Astrocyte (in vitro differentiated cells and primary cell): ENCODE measurements at regions not wholly inside any gene's neighbourhood (a gene's known extent, or its start where the extent isn't known, plus 50 kb on each side); places are given as distances from the start of the nearest gene placed in this dataset.

Experiments used
- EZH2 ChIP-seq: IDR thresholded peaks from 2 replicates; pipeline ENCODE4 v1.6.1; 2012; ENCODE audit warnings: mild to moderate bottlenecking, low read length, inconsistent platforms; ENCODE audit not compliant: insufficient read depth
- TF ChIP-seq, protein P1 (sequence below): IDR thresholded peaks from 2 replicates; pipeline ENCODE4 v1.5.1; 2011; ENCODE audit warnings: low read depth, mild to moderate bottlenecking, inconsistent platforms, low read length, moderate library complexity; ENCODE audit not compliant: insufficient read depth

DNA sequence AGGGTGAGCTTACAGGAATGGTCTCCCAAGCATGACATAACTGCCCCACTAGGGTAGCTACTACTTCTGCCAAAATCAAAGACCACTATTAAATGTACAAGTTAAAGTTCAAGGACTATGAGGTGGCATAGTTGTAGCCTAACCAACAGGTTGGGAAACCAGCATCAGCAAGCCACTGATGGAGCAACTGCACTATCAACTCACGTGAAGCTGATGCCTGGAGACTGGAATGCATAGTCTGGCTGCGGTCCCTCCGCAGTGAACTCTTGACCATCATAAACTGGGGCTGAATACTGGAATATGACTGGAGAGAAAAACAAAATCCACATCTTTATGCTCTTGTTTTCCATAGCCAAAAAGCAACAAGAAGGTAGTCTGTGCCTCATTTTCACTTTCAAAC is 541.4 kb downstream of the DNAJB9 start:
- TF ChIP-seq, protein P1, sequence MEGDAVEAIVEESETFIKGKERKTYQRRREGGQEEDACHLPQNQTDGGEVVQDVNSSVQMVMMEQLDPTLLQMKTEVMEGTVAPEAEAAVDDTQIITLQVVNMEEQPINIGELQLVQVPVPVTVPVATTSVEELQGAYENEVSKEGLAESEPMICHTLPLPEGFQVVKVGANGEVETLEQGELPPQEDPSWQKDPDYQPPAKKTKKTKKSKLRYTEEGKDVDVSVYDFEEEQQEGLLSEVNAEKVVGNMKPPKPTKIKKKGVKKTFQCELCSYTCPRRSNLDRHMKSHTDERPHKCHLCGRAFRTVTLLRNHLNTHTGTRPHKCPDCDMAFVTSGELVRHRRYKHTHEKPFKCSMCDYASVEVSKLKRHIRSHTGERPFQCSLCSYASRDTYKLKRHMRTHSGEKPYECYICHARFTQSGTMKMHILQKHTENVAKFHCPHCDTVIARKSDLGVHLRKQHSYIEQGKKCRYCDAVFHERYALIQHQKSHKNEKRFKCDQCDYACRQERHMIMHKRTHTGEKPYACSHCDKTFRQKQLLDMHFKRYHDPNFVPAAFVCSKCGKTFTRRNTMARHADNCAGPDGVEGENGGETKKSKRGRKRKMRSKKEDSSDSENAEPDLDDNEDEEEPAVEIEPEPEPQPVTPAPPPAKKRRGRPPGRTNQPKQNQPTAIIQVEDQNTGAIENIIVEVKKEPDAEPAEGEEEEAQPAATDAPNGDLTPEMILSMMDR: no peak
- TF ChIP-seq EZH2: no peak
